ENCODE measurements at regions not wholly inside any gene's neighbourhood (a gene's known extent, or its start where the extent isn't known, plus 50 kb on each side); places are given as distances from the start of the nearest gene placed in this dataset.
A peak's percentile ranks its signal among the peaks of the same experiment; 100 is the strongest.

GRCh38 chr10:33565231-33565630 is 230.8 kb upstream of the NRP1 start:
- no peak for DNase-seq (ENCODE audit: low spot score)
- no peak for FAIRE-seq

GRCh38 chr10:33559105-33559504 is 224.6 kb upstream of the NRP1 start:
- FAIRE-seq (no peak), DNase-seq (ENCODE audit: low spot score) (no peak)

GRCh38 chr10:33557313-33557712 is 222.8 kb upstream of the NRP1 start:
- no peak for FAIRE-seq

GRCh38 chr10:33556620-33557019 is 222.2 kb upstream of the NRP1 start:
- DNase-seq (ENCODE audit: low spot score) (no peak), FAIRE-seq (no peak)

More at GRCh38 chr10:33557313-33557712, 222.8 kb upstream of the NRP1 start:
- DNase-seq (ENCODE audit: low spot score) = no peak

GRCh38 chr10:33556103-33556502 is 221.6 kb upstream of the NRP1 start:
- no peak for DNase-seq (ENCODE audit: low spot score)
- no peak for FAIRE-seq

GRCh38 chr10:33553748-33554571 is 219.5 kb upstream of the NRP1 start:
- no peak for FAIRE-seq
- DNase-seq (ENCODE audit: low spot score) = no peak

GRCh38 chr10:33552290-33552689 is 217.8 kb upstream of the NRP1 start:
- FAIRE-seq (no peak), DNase-seq (ENCODE audit: low spot score) (no peak)

GRCh38 chr10:33550811-33551210 is 216.3 kb upstream of the NRP1 start:
- no peak for DNase-seq (ENCODE audit: low spot score)
- FAIRE-seq = no peak

- FAIRE-seq (no peak), DNase-seq (ENCODE audit: low spot score) (no peak)
These were observed 213.5 kb upstream of the NRP1 start for GRCh38 chr10:33547976-33548375.

GRCh38 chr10:33546031-33546430 is 211.6 kb upstream of the NRP1 start:
- no peak for DNase-seq (ENCODE audit: low spot score)
- no peak for FAIRE-seq

- FAIRE-seq = peak; percentile 61
- DNase-seq (ENCODE audit: low spot score) = peak; percentile 51
These were observed 208.5 kb upstream of the NRP1 start for GRCh38 chr10:33542752-33543505.

- FAIRE-seq (no peak), DNase-seq (ENCODE audit: low spot score) (no peak)
These were observed 204.6 kb upstream of the NRP1 start for GRCh38 chr10:33539116-33539515.

GRCh38 chr10:33537066-33537465 is 202.6 kb upstream of the NRP1 start:
- FAIRE-seq = no peak
- no peak for DNase-seq (ENCODE audit: low spot score)

GRCh38 chr10:33536508-33536907 is 202.0 kb upstream of the NRP1 start:
- FAIRE-seq (no peak), DNase-seq (ENCODE audit: low spot score) (no peak)

- FAIRE-seq (no peak), DNase-seq (ENCODE audit: low spot score) (no peak)
These were observed 201.4 kb upstream of the NRP1 start for GRCh38 chr10:33535866-33536265.

- FAIRE-seq = no peak
- no peak for DNase-seq (ENCODE audit: low spot score)
These were observed 199.9 kb upstream of the NRP1 start for GRCh38 chr10:33534416-33534815.

- no peak for FAIRE-seq
- no peak for DNase-seq (ENCODE audit: low spot score)
These were observed 199.1 kb upstream of the NRP1 start for GRCh38 chr10:33533612-33534011.

- DNase-seq (ENCODE audit: low spot score) = no peak
- no peak for FAIRE-seq
These were observed 198.4 kb upstream of the NRP1 start for GRCh38 chr10:33532901-33533300.

GRCh38 chr10:33529234-33529633 is 194.8 kb upstream of the NRP1 start:
- no peak for DNase-seq (ENCODE audit: low spot score)
- FAIRE-seq = no peak

- FAIRE-seq (no peak), DNase-seq (ENCODE audit: low spot score) (no peak)
These were observed 190.5 kb upstream of the NRP1 start for GRCh38 chr10:33524966-33525365.

GRCh38 chr10:33524041-33524440 is 189.6 kb upstream of the NRP1 start:
- DNase-seq (ENCODE audit: low spot score) (no peak), FAIRE-seq (no peak)

- FAIRE-seq = no peak
These were observed 188.8 kb upstream of the NRP1 start for GRCh38 chr10:33523236-33523792.

More at GRCh38 chr10:33523236-33523792, 188.8 kb upstream of the NRP1 start:
- no peak for DNase-seq (ENCODE audit: low spot score)

Measured in RCC 7860 (cell line).